Adrenal gland (tissue), 5 donors: ENCODE measurements at regions not wholly inside any gene's neighbourhood (a gene's known extent, or its start where the extent isn't known, plus 50 kb on each side); places are given as distances from the start of the nearest gene placed in this dataset.

Source experiments
- CTCF ChIP-seq, 6 experiments: fragments of 450-650 bp in 4 of 6; fragments of 200-600 bp in 2 of 6; sonication (generic) in 1 of 6; IDR thresholded peaks; 1 replicate in 5 of 6; 2 replicates in 1 of 6; pipeline versions ENCODE4 v1.5.1 to v1.8.0; 2016 to 2021; ENCODE audit warnings: antibody characterized with exemption in 6 of 6, mild to moderate bottlenecking in 2 of 6, moderate library complexity in 1 of 6
- POLR2A ChIP-seq, 2 donors: fragments of 450-650 bp; IDR thresholded peaks; one replicate each; pipeline ENCODE4 v1.6.1; 2017; ENCODE audit warnings: antibody characterized with exemption in 2 of 2, mild to moderate bottlenecking in 2 of 2, moderate library complexity in 1 of 2
- donor health status: DM: no; HTN: no; CAD: no.

- no peak for TF ChIP-seq CTCF (IDR thresholded peaks at IDR 0.05)
- TF ChIP-seq POLR2A (IDR thresholded peaks at IDR 0.05), result no peak
Measured at GRCh38 chr1:29451368-29451892, 215.1 kb downstream of the PTPRU start.
